Endothelial cell (in vitro differentiated cells): ENCODE measurements at regions not wholly inside any gene's neighbourhood (a gene's known extent, or its start where the extent isn't known, plus 50 kb on each side); places are given as distances from the start of the nearest gene placed in this dataset.

ENCODE experiments used
- DNase-seq: peaks from one replicate; pipeline ENCODE4 v3.0.0; 2021; ENCODE audit warnings: low spot score
- H3K27ac Mint-ChIP-seq: one replicate; pipeline ENCODE4 v1.8.0; 2021; ENCODE audit warnings: mixed read lengths, inconsistent platforms; ENCODE audit not compliant: unreplicated experiment
- H3K27me3 Mint-ChIP-seq: one replicate; pipeline ENCODE4 v1.8.0; 2021; ENCODE audit warnings: mild to moderate bottlenecking, moderate library complexity, mixed read lengths, inconsistent platforms; ENCODE audit not compliant: unreplicated experiment
- H3K36me3 Mint-ChIP-seq: one replicate; pipeline ENCODE4 v1.8.0; 2021; ENCODE audit warnings: mild to moderate bottlenecking, low read depth, mixed read lengths, inconsistent platforms; ENCODE audit not compliant: unreplicated experiment
- H3K4me1 Mint-ChIP-seq: one replicate; pipeline ENCODE4 v1.8.0; 2021; ENCODE audit warnings: mild to moderate bottlenecking, mixed read lengths, inconsistent platforms; ENCODE audit not compliant: unreplicated experiment
- H3K4me3 Mint-ChIP-seq: one replicate; pipeline ENCODE4 v1.8.0; 2021; ENCODE audit warnings: mild to moderate bottlenecking, mixed read lengths, inconsistent platforms; ENCODE audit not compliant: unreplicated experiment
- H3K9me3 Mint-ChIP-seq: one replicate; pipeline ENCODE4 v1.8.0; 2021; ENCODE audit warnings: mixed read lengths, inconsistent platforms; ENCODE audit not compliant: unreplicated experiment
- TF ChIP-seq, protein P1 (sequence below): fragments of 200-600 bp; sonication (generic); IDR thresholded peaks from one replicate; pipeline ENCODE4 v1.5.0; 2021; ENCODE audit warnings: antibody characterized with exemption; ENCODE audit not compliant: unreplicated experiment

DNA sequence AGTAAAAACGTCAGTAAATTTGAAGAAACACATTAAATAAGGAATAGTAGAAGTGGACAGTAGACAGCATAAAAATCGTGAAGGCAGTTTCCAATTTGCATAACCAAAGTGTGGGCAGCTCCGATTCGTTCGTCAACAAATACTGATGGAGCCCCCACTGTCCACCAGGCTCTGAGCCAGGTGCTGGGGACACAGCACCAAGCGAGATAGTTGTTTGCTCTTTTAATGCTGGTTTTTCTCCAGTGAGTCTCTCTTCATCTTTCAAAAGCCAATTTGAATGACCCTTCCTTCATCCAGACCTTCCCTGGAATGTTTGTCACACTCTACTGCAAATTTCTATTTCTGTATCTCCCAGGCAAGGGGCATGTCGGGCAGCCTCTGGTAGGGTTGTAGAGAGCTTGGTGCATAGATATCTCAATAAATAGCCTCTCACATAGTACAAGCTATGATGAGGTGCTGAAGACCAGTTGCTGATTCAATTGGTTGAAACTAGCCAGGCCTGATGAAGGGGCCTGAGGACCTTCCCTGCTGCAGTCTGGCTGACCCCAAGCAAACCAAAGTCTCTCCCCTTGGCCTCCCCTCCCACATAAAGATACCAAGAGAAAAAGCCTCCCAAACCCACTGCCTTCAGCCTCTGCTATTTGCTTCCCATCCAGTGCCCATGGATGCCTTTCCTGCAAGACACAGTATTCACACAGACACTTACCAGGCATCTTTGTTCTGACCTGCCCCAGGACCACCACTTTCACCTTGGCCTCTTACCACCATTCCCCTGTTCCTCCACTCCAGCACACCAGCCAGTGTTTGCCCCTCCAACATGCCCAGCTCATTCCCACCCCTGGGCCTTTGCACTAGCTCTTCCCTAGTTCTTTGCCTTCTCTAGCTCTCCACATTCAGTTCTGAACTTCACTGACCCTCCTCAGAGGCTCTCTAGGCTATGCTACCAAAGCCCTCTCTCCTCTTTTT is 125.2 kb downstream of the CEBPB start:
- no peaks in the 10 kb centered on the region for H3K36me3 Mint-ChIP-seq
- peaks cover 15% of the 10 kb centered on the region for H3K27me3 Mint-ChIP-seq
- TF ChIP-seq, protein P1, sequence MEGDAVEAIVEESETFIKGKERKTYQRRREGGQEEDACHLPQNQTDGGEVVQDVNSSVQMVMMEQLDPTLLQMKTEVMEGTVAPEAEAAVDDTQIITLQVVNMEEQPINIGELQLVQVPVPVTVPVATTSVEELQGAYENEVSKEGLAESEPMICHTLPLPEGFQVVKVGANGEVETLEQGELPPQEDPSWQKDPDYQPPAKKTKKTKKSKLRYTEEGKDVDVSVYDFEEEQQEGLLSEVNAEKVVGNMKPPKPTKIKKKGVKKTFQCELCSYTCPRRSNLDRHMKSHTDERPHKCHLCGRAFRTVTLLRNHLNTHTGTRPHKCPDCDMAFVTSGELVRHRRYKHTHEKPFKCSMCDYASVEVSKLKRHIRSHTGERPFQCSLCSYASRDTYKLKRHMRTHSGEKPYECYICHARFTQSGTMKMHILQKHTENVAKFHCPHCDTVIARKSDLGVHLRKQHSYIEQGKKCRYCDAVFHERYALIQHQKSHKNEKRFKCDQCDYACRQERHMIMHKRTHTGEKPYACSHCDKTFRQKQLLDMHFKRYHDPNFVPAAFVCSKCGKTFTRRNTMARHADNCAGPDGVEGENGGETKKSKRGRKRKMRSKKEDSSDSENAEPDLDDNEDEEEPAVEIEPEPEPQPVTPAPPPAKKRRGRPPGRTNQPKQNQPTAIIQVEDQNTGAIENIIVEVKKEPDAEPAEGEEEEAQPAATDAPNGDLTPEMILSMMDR: no peak
- DNase-seq: no peak
- H3K9me3 Mint-ChIP-seq: no peaks in the 10 kb centered on the region
- H3K4me3 Mint-ChIP-seq: no peak overlapping the region
- H3K4me1 Mint-ChIP-seq: peaks cover 3% of the 10 kb centered on the region
- no peak overlapping the region for H3K27ac Mint-ChIP-seq

DNA sequence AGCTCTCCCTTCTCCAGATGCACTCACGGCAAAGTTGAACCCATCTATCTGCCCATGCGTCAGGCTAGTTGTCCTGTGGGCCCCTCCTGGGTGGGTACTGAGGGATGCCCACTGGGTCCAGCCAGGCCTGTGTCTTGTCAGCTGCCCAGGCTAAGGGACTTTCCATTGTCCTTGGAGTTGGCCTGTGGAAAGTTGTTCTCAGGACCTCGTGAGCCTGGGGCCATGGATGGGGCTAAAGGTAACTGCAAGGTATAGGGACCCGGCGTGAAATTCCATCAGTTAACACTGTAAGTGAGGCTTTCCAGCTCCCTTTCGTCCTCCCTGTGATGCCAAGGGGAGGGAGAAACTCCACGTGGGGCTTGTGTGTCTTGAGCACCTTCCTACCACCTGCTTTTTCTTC is 126.5 kb downstream of the CEBPB start:
- H3K27me3 Mint-ChIP-seq: peaks cover 10% of the 10 kb centered on the region
- H3K4me1 Mint-ChIP-seq: peaks cover 3% of the 10 kb centered on the region
- H3K4me3 Mint-ChIP-seq: no peak overlapping the region
- no peak for DNase-seq
- TF ChIP-seq, protein P1: no peak
- H3K9me3 Mint-ChIP-seq: no peaks in the 10 kb centered on the region
- no peak overlapping the region for H3K27ac Mint-ChIP-seq
- H3K36me3 Mint-ChIP-seq: no peaks in the 10 kb centered on the region

DNA sequence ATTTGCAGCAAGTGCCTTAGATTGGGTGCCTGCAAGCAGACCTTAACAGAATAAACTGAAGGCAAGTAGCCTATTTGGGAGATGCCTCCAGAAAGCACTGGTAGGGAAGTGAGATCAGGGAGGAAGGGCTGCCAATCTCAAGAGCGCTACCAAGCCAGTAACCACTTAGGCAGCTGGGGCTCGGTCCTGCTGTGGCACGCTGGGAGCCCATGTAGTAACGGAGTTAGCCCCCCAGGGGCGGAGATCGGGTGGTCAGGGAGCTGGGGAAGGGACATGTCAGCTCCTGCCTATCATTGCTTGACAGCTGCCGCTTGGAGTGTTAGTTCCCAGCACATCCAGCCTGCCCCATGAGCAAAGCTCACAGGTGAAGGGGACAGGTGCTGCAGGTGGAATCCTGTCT is 127.0 kb downstream of the CEBPB start:
- Mint-ChIP-seq H3K9me3 (no peaks in the 10 kb centered on the region), H3K36me3 (no peaks in the 10 kb centered on the region), H3K27ac (no peak overlapping the region), H3K27me3 (peaks cover 11% of the 10 kb centered on the region), H3K4me1 (peaks cover 3% of the 10 kb centered on the region), H3K4me3 (no peak overlapping the region)
- TF ChIP-seq, protein P1: no peak
- no peak for DNase-seq

DNA sequence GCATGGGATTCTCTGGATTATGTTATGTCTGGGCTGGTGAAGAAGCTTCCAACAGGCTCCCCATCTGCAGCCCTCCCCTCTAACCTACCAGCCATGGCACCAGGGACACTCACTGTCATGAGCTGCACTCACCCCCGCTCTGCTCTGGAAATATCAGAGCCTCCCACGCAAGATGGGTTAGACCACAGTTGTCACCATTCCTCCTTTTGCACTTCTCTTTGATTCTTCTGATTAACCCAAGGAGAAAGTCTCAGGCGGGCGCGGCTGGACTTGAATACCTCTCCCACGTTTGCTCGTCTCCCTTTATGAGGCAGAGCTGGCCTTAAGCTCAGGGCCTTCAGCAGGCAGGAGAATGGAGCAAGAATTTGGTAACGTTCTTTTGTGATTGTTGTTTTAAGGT is 128.1 kb downstream of the CEBPB start:
- TF ChIP-seq, protein P1: no peak
- no peak overlapping the region for H3K4me3 Mint-ChIP-seq
- no peaks in the 10 kb centered on the region for H3K36me3 Mint-ChIP-seq
- H3K27ac Mint-ChIP-seq: no peak overlapping the region
- H3K4me1 Mint-ChIP-seq: peaks cover 3% of the 10 kb centered on the region
- no peak for DNase-seq
- H3K9me3 Mint-ChIP-seq: no peaks in the 10 kb centered on the region
- peaks cover 11% of the 10 kb centered on the region for H3K27me3 Mint-ChIP-seq
